CD4-positive, alpha-beta T cell treated with Interleukin-4 for 4 hours (primary cell): ENCODE measurements at regions not wholly inside any gene's neighbourhood (a gene's known extent, or its start where the extent isn't known, plus 50 kb on each side); places are given as distances from the start of the nearest gene placed in this dataset.

Source experiments
- DNase-seq: peaks from one replicate; pipeline ENCODE4 v3.0.0-alpha.2; 2020

DNA sequence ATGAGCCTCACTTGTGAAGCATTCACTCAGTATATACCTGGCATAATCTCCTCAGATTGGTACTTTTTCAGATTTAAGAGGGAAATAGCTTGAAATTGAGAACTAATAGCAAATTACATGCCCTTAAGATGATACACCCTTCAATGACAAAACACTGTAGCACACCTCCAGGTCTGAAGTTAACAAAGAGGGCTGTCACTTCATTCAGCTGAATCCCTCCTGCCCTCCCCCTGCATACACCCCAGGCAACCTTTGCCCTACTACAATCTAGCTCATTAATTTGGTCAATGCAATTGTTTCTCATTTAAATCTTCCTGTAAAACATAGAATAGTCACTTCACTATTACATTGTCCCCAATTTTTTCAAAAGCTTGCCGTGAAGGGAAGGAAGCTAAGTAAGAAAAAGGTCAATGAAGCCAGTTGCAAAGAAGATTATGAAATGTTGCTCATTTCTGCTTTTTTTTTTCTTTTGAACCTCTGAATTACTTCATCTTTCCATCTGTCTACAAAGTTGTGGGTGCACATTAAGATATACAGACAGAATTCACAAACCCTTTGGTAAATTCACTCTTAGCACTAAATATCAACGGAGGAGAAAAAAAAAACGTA, 294.8 kb upstream of the PTGER4 start:
- DNase-seq = no peak

GRCh38 chr5:40383749-40384651, 295.7 kb upstream of the PTGER4 start:
- peak; percentile 48 for DNase-seq

DNA sequence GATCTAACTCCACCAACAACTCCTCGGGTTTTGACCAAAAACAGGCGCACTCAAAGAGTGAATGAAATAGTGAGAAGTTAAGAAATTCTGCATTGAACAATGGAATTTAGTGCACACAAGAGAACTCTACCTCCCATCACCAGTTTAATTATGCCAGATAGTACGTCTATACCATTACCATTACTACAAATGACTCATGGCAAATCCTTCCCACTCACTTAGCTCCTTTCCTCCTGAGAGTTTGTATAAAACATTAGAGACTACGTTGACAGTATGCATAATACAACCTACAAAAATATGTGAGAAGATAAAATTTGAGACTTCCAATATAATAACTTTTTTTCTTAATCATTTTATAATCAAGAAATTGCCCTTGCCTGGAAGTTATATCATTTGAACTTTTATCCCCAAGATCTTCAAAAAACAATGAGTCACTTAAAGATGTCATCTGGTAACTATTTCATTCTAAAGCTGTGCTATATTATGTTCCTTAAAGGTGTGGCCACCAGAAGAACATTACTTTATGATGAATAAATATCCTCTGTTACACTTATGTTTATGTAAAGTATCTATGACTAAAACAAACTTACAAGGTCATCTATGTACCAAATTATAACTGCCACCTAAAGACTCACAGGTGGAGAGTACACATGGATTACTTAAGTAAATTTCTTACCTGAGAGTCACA, 297.9 kb upstream of the PTGER4 start:
- DNase-seq = peak; percentile 40

- DNase-seq = no peak
These were observed 298.7 kb upstream of the PTGER4 start for GRCh38 chr5:40381016-40381415.

GRCh38 chr5:40378396-40379177, 301.1 kb upstream of the PTGER4 start:
- DNase-seq = peak; percentile 72

DNA sequence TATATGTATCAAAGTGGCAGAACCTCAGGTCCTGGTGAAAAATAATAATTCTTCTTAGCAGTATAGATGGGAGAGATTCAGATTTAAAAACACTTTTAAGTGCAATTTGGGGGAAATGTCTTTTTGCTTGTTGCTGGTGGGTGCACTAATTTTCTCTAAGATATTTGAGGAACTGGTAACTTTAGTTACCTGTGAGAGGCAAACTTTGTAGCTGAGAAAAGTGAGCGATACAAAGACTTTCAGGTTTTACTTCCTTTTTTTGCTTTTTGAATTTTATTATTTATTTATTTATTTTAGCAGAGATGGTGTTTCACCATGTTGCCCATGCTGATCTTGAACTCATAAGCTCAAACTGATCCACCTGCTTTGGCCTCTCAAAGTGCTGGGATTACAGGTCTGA, 303.1 kb upstream of the PTGER4 start:
- DNase-seq = no peak

GRCh38 chr5:40374853-40375252, 304.9 kb upstream of the PTGER4 start:
- DNase-seq = no peak

GRCh38 chr5:40368200-40368599, 311.5 kb upstream of the PTGER4 start:
- DNase-seq = no peak

- DNase-seq = peak; percentile 52
These were observed 312.5 kb upstream of the PTGER4 start for GRCh38 chr5:40367255-40367654.

GRCh38 chr5:40365342-40366330, 314.1 kb upstream of the PTGER4 start:
- DNase-seq = no peak

- no peak for DNase-seq
These were observed 315.3 kb upstream of the PTGER4 start for GRCh38 chr5:40364441-40364840.

DNA sequence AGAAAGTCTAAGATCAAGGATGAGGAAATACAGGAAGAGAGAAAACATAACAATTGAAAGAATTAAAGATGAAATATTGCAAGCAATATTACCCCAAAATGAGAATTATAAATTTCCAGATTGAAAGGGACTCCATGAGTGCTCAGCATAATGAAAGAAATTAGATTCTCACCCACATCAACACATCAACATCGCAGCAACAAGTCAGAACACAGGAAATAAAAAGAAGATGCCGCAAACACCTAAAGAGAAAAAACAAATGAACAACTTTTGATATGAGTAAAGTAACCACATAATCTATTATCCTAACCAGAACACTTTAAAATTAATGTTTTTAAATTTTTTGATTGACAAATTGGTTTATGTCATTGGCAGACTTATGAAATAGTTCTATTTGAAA, 318.3 kb upstream of the PTGER4 start:
- DNase-seq = peak; percentile 58

DNA sequence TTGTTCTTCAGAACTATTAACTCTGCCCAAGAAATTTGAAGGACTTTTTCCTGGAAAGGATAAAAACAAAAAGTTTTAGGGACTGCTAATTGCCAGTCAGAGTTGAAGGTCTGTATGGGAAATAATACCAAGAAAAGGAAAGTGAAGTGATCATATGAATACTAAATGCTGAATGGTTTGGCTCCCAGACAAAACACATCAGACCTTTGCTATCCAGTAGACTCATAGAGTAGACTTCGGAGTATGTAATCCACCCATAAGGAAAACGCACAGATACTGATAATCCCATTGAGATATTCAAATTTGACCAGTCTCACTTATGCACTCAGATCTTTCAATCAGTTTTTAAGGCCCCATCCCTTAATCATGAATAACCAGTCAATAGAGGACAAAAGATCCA, 319.0 kb upstream of the PTGER4 start:
- DNase-seq = no peak

GRCh38 chr5:40359832-40360231, 319.9 kb upstream of the PTGER4 start:
- DNase-seq = no peak

- DNase-seq = no peak
These were observed 320.6 kb upstream of the PTGER4 start for GRCh38 chr5:40359093-40359492.

DNA sequence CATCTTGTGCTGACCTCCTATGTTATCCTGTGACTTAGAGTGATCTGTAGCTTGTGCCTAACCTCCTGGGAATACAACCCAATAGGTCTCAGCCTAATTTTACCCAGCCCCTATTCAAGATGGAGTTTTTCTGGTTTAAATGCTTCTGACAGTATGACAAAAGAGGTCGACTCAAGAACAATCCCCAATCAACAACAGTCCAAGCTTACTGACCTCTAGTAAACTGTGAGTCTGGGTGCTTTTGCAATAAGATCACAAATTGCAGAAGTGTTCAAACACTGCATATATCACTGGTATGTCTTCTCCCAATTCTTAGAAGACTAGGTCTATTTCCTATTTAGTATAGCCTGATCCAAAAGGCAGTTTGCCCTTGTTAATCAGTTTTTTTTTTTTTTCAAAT, 323.5 kb upstream of the PTGER4 start:
- no peak for DNase-seq

DNA sequence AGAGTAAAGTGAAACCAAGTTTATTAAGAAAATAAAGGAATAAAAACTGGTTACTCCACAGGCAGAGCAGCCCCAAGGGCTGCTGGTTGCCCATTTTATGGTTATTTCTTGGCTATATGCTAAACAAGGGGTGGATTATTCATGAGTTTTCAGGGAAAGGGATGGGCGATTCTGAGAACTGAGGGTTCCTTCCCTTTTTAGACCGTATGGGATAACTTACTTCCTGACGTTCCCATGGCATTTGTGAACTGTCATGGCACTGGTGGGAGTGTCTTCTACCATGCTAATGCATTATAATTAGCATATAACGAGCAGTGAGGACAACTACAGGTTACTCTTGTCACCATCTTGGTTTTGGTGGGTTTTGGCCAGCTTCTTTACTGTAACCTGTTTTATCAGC, 323.9 kb upstream of the PTGER4 start:
- DNase-seq = no peak

GRCh38 chr5:40355181-40355580, 324.5 kb upstream of the PTGER4 start:
- DNase-seq = no peak

DNA sequence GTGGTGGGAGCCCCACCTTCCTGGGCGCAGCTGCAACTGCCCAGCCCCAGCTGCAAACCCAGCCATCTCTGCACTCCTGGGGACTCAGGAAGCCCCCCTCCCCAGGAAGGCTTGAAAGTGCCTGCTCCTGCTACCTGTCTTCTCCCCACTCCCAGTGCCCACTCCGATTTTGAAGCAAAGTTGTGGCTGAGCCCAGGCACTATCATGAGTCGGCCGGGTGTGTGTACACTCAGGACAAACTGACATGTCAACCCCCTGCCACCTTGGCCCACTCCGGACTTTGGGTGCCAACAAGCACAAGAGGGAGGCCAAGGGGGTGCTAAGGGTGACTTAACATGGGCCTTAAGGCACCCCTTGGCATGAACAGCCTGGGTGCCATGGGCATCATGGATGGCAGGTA, 325.5 kb upstream of the PTGER4 start:
- no peak for DNase-seq

- no peak for DNase-seq
These were observed 326.3 kb upstream of the PTGER4 start for GRCh38 chr5:40353442-40353841.

DNA sequence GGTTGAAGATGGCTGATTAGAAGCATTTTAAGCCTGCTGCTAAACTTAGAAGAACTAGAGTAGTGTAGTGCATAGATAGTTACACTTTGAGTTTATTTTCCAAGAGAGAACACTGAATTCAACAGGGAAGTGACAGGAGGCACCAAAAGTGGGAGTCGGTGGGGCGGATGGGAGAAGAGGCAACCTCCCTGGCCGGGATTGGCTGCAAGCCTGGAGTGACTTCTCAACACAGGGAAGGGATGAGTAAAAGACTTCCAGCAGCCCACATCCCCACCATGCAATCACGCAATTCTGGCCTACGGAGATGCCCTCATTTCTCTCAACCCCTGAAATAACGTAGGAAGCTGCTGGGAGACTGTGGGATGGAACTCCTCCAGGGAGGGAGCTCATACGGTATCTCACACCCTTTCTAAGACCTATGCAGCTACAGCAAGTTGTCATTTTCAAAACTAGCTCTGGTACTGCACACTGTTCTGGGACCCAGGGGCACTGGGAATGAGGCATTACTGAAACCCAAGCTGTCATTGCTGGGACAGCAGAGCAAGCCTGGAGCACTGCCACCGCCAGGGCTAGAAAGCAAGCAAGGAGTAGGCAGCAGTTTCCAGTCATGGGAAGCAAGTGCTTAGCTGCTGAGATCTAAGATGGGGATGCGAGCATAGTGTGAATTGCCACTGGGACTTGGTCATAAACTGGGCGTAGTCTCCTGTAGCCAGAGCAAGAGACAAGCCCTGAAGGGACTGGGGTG, 331.6 kb upstream of the PTGER4 start:
- no peak for DNase-seq
